Thyroid gland (tissue), 4 donors: ENCODE measurements at regions not wholly inside any gene's neighbourhood (a gene's known extent, or its start where the extent isn't known, plus 50 kb on each side); places are given as distances from the start of the nearest gene placed in this dataset.

Experiments used
- DNase-seq, 2 donors: peaks; one replicate each; pipeline ENCODE4 v3.0.0-alpha.2; 2019
- H3K27ac ChIP-seq, 3 donors: fragments of 200-600 bp; sonication (generic); 1 replicate in 2 of 3; 2 replicates in 1 of 3; pipeline ENCODE4 v1.5.1; 2016 to 2019; ENCODE audit warnings: mild to moderate bottlenecking in 1 of 3, moderate library complexity in 1 of 3
- H3K27me3 ChIP-seq: fragments of 200-600 bp; sonication (generic); one replicate; pipeline ENCODE4 v1.5.1; 2019
- H3K36me3 ChIP-seq, 2 donors: fragments of 200-600 bp; sonication (generic); one replicate each; pipeline ENCODE4 v1.5.1; 2016 to 2019
- H3K4me1 ChIP-seq, 2 donors: fragments of 200-600 bp; sonication (generic); one replicate each; pipeline ENCODE4 v1.5.1; 2017 to 2019
- H3K4me3 ChIP-seq, 3 donors: fragments of 200-600 bp; sonication (generic); replicated peaks in 1 of 3; 1 replicate in 2 of 3; 2 replicates in 1 of 3; pipeline ENCODE4 v1.5.1; 2016; ENCODE audit warnings: mild to moderate bottlenecking in 1 of 3
- H3K9me3 ChIP-seq: fragments of 200-600 bp; sonication (generic); one replicate; pipeline ENCODE4 v1.5.1; 2017
- CTCF ChIP-seq, 6 experiments: fragments of 200-600 bp in 3 of 6; fragments of 450-650 bp in 3 of 6; sonication (generic) in 3 of 6; IDR thresholded peaks; one replicate each; pipeline ENCODE4 v1.5.1; 2016 to 2019; ENCODE audit warnings: antibody characterized with exemption in 6 of 6, mild to moderate bottlenecking in 2 of 6, inconsistent platforms in 1 of 6, moderate library complexity in 1 of 6
- POLR2A ChIP-seq, 2 donors: fragments of 450-650 bp; IDR thresholded peaks; one replicate each; pipeline ENCODE4 v1.6.1; 2017; ENCODE audit warnings: antibody characterized with exemption in 2 of 2, mild to moderate bottlenecking in 2 of 2, moderate library complexity in 1 of 2
- WGBS, 2 donors: methylation state at CpG; one replicate each; pipeline ENCODE4 v1.1.5; 2017; 5-methylcytosine and 5-hydroxymethylcytosine counted together
- intact Hi-C: fragments of 100-400 bp; cut with DNase I; formaldehyde crosslinking; loops from one replicate; pipeline ENCODE4 v1.15.1; 2023

GRCh38 chr20:56928007-56928406 is 298.9 kb downstream of the TFAP2C start:
- intact Hi-C loops = no loop called here
- Histone ChIP-seq H3K4me3 (no peak overlapping the region), H3K36me3 (no peaks in the 10 kb centered on the region), H3K27me3 (peaks cover 37% of the 10 kb centered on the region), H3K9me3 (no peaks in the 10 kb centered on the region), H3K27ac (no peak overlapping the region), H3K4me1 (peaks cover 0 to 14% of the 10 kb centered on the region in 2 donors)
- no peak for TF ChIP-seq CTCF (IDR thresholded peaks at IDR 0.05)
- no peak for TF ChIP-seq POLR2A (IDR thresholded peaks at IDR 0.05)
- 7% methylated on average over 5 of the region's 5 CpGs; no CpG with 5 or more reads in 1 of the 2 donors for WGBS, 2 donors
- DNase-seq = no peak

DNA sequence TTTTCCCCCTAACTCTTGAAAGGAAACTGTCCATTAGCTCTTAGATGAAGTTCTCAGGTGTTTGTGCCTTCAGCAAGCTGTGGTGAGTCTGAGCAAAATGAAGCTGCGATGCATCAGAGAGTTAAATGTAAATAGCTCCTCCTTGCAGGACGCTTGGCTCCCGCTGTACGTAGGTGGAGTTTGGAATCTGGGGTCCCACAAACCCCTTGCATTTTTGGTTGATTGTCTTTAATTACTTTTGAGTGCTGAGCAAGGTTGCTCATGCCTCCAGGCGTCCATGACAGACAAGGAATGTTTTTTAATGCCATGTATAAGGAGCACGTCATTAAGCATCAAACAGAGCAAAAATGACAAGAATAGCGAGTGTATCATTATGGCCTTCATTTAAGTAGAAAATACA is 300.5 kb downstream of the TFAP2C start:
- H3K4me1 ChIP-seq = peaks cover 0 to 13% of the 10 kb centered on the region in 2 donors
- no peaks in the 10 kb centered on the region for H3K9me3 ChIP-seq
- no peak overlapping the region for H3K27ac ChIP-seq
- no peak overlapping the region for H3K4me3 ChIP-seq
- intact Hi-C loops = no loop called here
- no peak for DNase-seq
- peaks cover 31% of the 10 kb centered on the region for H3K27me3 ChIP-seq
- no peak for TF ChIP-seq CTCF (IDR thresholded peaks at IDR 0.05)
- TF ChIP-seq POLR2A (IDR thresholded peaks at IDR 0.05) = no peak
- 26 to 31% methylated on average over 7 of the region's 7 CpGs for WGBS, 2 donors
- no peaks in the 10 kb centered on the region for H3K36me3 ChIP-seq

GRCh38 chr20:56930876-56931275 is 301.8 kb downstream of the TFAP2C start:
- no peak for TF ChIP-seq CTCF (IDR thresholded peaks at IDR 0.05)
- no peak for TF ChIP-seq POLR2A (IDR thresholded peaks at IDR 0.05)
- Histone ChIP-seq H3K9me3 (no peaks in the 10 kb centered on the region), H3K27ac (no peak overlapping the region), H3K27me3 (peaks cover 19% of the 10 kb centered on the region), H3K4me3 (no peak overlapping the region), H3K4me1 (no peaks in the 10 kb centered on the region), H3K36me3 (no peaks in the 10 kb centered on the region)
- WGBS, 2 donors = 83 to 85% methylated on average over 6 of the region's 6 CpGs
- intact Hi-C loops = no loop called here
- no peak for DNase-seq

GRCh38 chr20:56932575-56933330 is 303.6 kb downstream of the TFAP2C start:
- WGBS, 2 donors = 84 to 86% methylated on average over 6 of the region's 6 CpGs

More at GRCh38 chr20:56932575-56933330, 303.6 kb downstream of the TFAP2C start:
- Histone ChIP-seq H3K36me3 (no peaks in the 10 kb centered on the region), H3K4me1 (no peaks in the 10 kb centered on the region), H3K9me3 (no peaks in the 10 kb centered on the region), H3K27ac (no peak overlapping the region), H3K27me3 (peaks cover 11% of the 10 kb centered on the region), H3K4me3 (no peak overlapping the region)
- no peak for DNase-seq
- TF ChIP-seq POLR2A (IDR thresholded peaks at IDR 0.05) (no peak), CTCF (IDR thresholded peaks at IDR 0.05) (no peak)
- intact Hi-C loops = no loop called here
